ENCODE measurements at regions not wholly inside any gene's neighbourhood (a gene's known extent, or its start where the extent isn't known, plus 50 kb on each side); places are given as distances from the start of the nearest gene placed in this dataset.

- no peak for TF ChIP-seq CTCF (IDR thresholded peaks at IDR 0.05; ENCODE audit: control extremely low read depth in 1 of 3, insufficient read depth in 1 of 3, low read depth in 1 of 3, low read length in 3 of 3)
- TF ChIP-seq POLR2A (IDR thresholded peaks at IDR 0.05; ENCODE audit: control extremely low read depth in 1 of 2, low read depth in 2 of 2, low read length in 2 of 2) = no peak
- no peak for TF ChIP-seq SIN3A (conservative IDR thresholded peaks at IDR 0.05 in 1 of 2, IDR thresholded peaks at IDR 0.05 in 1 of 2; ENCODE audit: low read depth in 1 of 2, low read length in 2 of 2)
- no peak for TF ChIP-seq ATF2 (IDR thresholded peaks at IDR 0.05; ENCODE audit: low read length)
- TF ChIP-seq POLR2AphosphoS5 (IDR thresholded peaks at IDR 0.05; ENCODE audit: low read depth, low read length) = no peak
- TF ChIP-seq SUZ12 (IDR thresholded peaks at IDR 0.05; ENCODE audit: low read length) = no peak
- TF ChIP-seq GTF2F1 (IDR thresholded peaks at IDR 0.05; ENCODE audit: borderline replicate concordance, low read depth, low read length) = no peak
- TF ChIP-seq EP300 (IDR thresholded peaks at IDR 0.05; ENCODE audit: borderline replicate concordance in 1 of 2, low read depth in 2 of 2, low read length in 2 of 2) = no peak
- TF ChIP-seq MAX (IDR thresholded peaks at IDR 0.05) = no peak
- TF ChIP-seq TBP (IDR thresholded peaks at IDR 0.05; ENCODE audit: low read depth, low read length) = no peak
- no peak for TF ChIP-seq GABPA (IDR thresholded peaks at IDR 0.05; ENCODE audit: borderline replicate concordance, insufficient read depth, low read length)
Observed at GRCh38 chr2:34703292-34703691, 1104.2 kb upstream of the FAM98A start.

Measured in H1 (cell line).